HG02759 (cell line): ENCODE measurements at regions not wholly inside any gene's neighbourhood (a gene's known extent, or its start where the extent isn't known, plus 50 kb on each side); places are given as distances from the start of the nearest gene placed in this dataset.

Source experiments
- ATAC-seq: cut with Tn5 transposase; IDR thresholded peaks from one replicate; pipeline ENCODE4 v1.9.1; 2021; ENCODE audit warnings: mild to moderate bottlenecking, moderate library complexity; ENCODE audit not compliant: unreplicated experiment

GRCh38 chr18:53755914-53756609, 468.4 kb downstream of the MBD2 start:
- ATAC-seq, result no peak

- ATAC-seq, result no peak
These were observed 470.3 kb downstream of the MBD2 start for GRCh38 chr18:53754154-53754553.

- no peak for ATAC-seq
These were observed 470.9 kb downstream of the MBD2 start for GRCh38 chr18:53753601-53754000.

- ATAC-seq, result no peak
These were observed 471.6 kb downstream of the MBD2 start for GRCh38 chr18:53752781-53753367.

- ATAC-seq, result no peak
These were observed 474.7 kb downstream of the MBD2 start for GRCh38 chr18:53749766-53750165.

GRCh38 chr18:53747663-53748160, 476.8 kb downstream of the MBD2 start:
- ATAC-seq, result no peak

GRCh38 chr18:53747210-53747609, 477.3 kb downstream of the MBD2 start:
- ATAC-seq, result no peak

- ATAC-seq, result no peak
These were observed 478.5 kb downstream of the MBD2 start for GRCh38 chr18:53745986-53746385.

- no peak for ATAC-seq
These were observed 479.1 kb downstream of the MBD2 start for GRCh38 chr18:53745224-53745967.

GRCh38 chr18:53739700-53740099, 484.8 kb downstream of the MBD2 start:
- ATAC-seq, result no peak

- ATAC-seq, result no peak
These were observed 488.9 kb downstream of the MBD2 start for GRCh38 chr18:53735526-53735925.

- no peak for ATAC-seq
These were observed 509.1 kb downstream of the MBD2 start for GRCh38 chr18:53715243-53715853.

GRCh38 chr18:53710080-53710479, 514.4 kb downstream of the MBD2 start:
- ATAC-seq, result no peak

- no peak for ATAC-seq
These were observed 522.0 kb downstream of the MBD2 start for GRCh38 chr18:53702480-53702879.

- no peak for ATAC-seq
These were observed 522.8 kb downstream of the MBD2 start for GRCh38 chr18:53701697-53702096.

- peak; percentile 65 for ATAC-seq
These were observed 525.6 kb downstream of the MBD2 start for GRCh38 chr18:53698907-53699306.

GRCh38 chr18:53689886-53690285, 534.6 kb downstream of the MBD2 start:
- no peak for ATAC-seq

- no peak for ATAC-seq
These were observed 537.5 kb downstream of the MBD2 start for GRCh38 chr18:53686965-53687364.

- ATAC-seq, result no peak
These were observed 541.7 kb downstream of the MBD2 start for GRCh38 chr18:53682796-53683195.

GRCh38 chr18:53677480-53677879, 547.0 kb downstream of the MBD2 start:
- no peak for ATAC-seq

GRCh38 chr18:53665701-53666100, 558.8 kb downstream of the MBD2 start:
- ATAC-seq, result no peak
